Liver (tissue), 3 donors: ENCODE measurements at regions not wholly inside any gene's neighbourhood (a gene's known extent, or its start where the extent isn't known, plus 50 kb on each side); places are given as distances from the start of the nearest gene placed in this dataset.

Experiments
- ATF3 ChIP-seq: IDR thresholded peaks from 2 replicates; pipeline ENCODE4 v1.6.1; 2016; ENCODE audit warnings: antibody characterized with exemption
- CTCF ChIP-seq: fragments of 150-350 bp; IDR thresholded peaks from 2 replicates; pipeline ENCODE4 v1.5.1; 2017; ENCODE audit warnings: improper control_type of control experiment, low read depth, low read length; ENCODE audit not compliant: missing input control
- FOXA1 ChIP-seq: IDR thresholded peaks from 2 replicates; pipeline ENCODE4 v1.6.1; 2016; ENCODE audit warnings: antibody characterized with exemption
- JUND ChIP-seq, 2 donors: IDR thresholded peaks; 2 replicates each; pipeline ENCODE4 v1.6.1; 2016; ENCODE audit warnings: antibody characterized with exemption in 2 of 2
- RAD21 ChIP-seq, 2 donors: IDR thresholded peaks; 2 replicates each; pipeline ENCODE4 v1.6.1; 2016; ENCODE audit warnings: antibody characterized with exemption in 2 of 2, mild to moderate bottlenecking in 2 of 2
- REST ChIP-seq: IDR thresholded peaks from 2 replicates; pipeline ENCODE4 v1.6.1; 2016; ENCODE audit warnings: antibody characterized with exemption, mild to moderate bottlenecking
- RXRA ChIP-seq, 2 donors: IDR thresholded peaks; 2 replicates each; pipeline ENCODE4 v1.6.1; 2017 to 2018; ENCODE audit warnings: antibody characterized with exemption in 2 of 2, mild to moderate bottlenecking in 1 of 2
- YY1 ChIP-seq: IDR thresholded peaks from 2 replicates; pipeline ENCODE4 v1.6.1; 2016; ENCODE audit warnings: antibody characterized with exemption, mild to moderate bottlenecking
- ZBTB33 ChIP-seq: IDR thresholded peaks from 2 replicates; pipeline ENCODE4 v1.6.1; 2016; ENCODE audit warnings: antibody characterized with exemption
- donor health status: healthy.
- donor health status: healthy.

- TF ChIP-seq CTCF = no peak
- TF ChIP-seq RAD21 (IDR thresholded peaks at IDR 0.05) = no peak
- TF ChIP-seq FOXA1 = no peak
- TF ChIP-seq JUND (IDR thresholded peaks at IDR 0.05) = no peak
- no peak for TF ChIP-seq YY1
- no peak for TF ChIP-seq ATF3
- TF ChIP-seq RXRA (IDR thresholded peaks at IDR 0.05) = no peak
- no peak for TF ChIP-seq REST
- no peak for TF ChIP-seq ZBTB33
These were observed 130.5 kb upstream of the CRY1 start for GRCh38 chr12:107223821-107224220.
